A673 (cell line): ENCODE measurements at regions not wholly inside any gene's neighbourhood (a gene's known extent, or its start where the extent isn't known, plus 50 kb on each side); places are given as distances from the start of the nearest gene placed in this dataset.

Experiments
- CTCF ChIP-seq: fragments of 300-800, 200-600 bp; sonication (generic); conservative IDR thresholded peaks from 2 replicates; pipeline ENCODE4 v1.5.1; 2017; ENCODE audit warnings: low read depth, mild to moderate bottlenecking, antibody characterized with exemption, low read length, moderate library complexity, mixed read lengths
- EZH2 ChIP-seq: fragments of 200-600 bp; sonication (generic); IDR thresholded peaks from 2 replicates; pipeline ENCODE4 v1.6.1; 2017; ENCODE audit warnings: borderline replicate concordance, low read depth, mild to moderate bottlenecking, mixed read lengths, antibody characterized with exemption, low read length; ENCODE audit not compliant: poor library complexity, severe bottlenecking

- TF ChIP-seq EZH2 (no peak), CTCF (no peak)
Observed at GRCh38 chr16:5603836-5604235, 506.2 kb upstream of the EEF2KMT start.
